GM12892 (cell line): ENCODE measurements at regions not wholly inside any gene's neighbourhood (a gene's known extent, or its start where the extent isn't known, plus 50 kb on each side); places are given as distances from the start of the nearest gene placed in this dataset.

Source experiments
- POLR2A ChIP-seq: IDR thresholded peaks from 2 replicates; pipeline ENCODE4 v1.6.1; 2011; ENCODE audit warnings: low read depth, low read length, control low read depth
- POLR2AphosphoS5 ChIP-seq: IDR thresholded peaks from 2 replicates; pipeline ENCODE4 v1.6.1; 2011; ENCODE audit warnings: low read depth, low read length, control low read depth
- TAF1 ChIP-seq: IDR thresholded peaks from 2 replicates; pipeline ENCODE4 v1.6.1; 2011; ENCODE audit warnings: low read depth, mild to moderate bottlenecking, control low read depth, low read length, borderline replicate concordance

GRCh38 chr9:71632776-71633175 lies 135.5 kb downstream of the CEMIP2 start:
- TF ChIP-seq POLR2A, result no peak
- no peak for TF ChIP-seq TAF1
- TF ChIP-seq POLR2AphosphoS5, result no peak
